GM23338 (cell line): ENCODE measurements at regions not wholly inside any gene's neighbourhood (a gene's known extent, or its start where the extent isn't known, plus 50 kb on each side); places are given as distances from the start of the nearest gene placed in this dataset.

Experiments used
- ATAC-seq: fragments of 200-7000 bp; cut with Tn5 transposase; 3 replicates; pipeline ENCODE4 v1.9.1; 2020
- DNase-seq: peaks from one replicate; pipeline ENCODE4 v3.0.0-alpha.2; 2015; ENCODE audit warnings: low spot score
- H2AFZ ChIP-seq: fragments of 200-600 bp; sonication (generic); 2 replicates; pipeline ENCODE4 v1.8.0; 2016; ENCODE audit warnings: antibody characterized with exemption, mild to moderate bottlenecking, moderate library complexity
- H3F3A ChIP-seq: fragments of 200-600 bp; sonication (generic); replicated peaks from 2 replicates; pipeline ENCODE4 v1.8.0; 2017; ENCODE audit warnings: antibody characterized with exemption, mixed run types, low read depth
- H3K27ac ChIP-seq: fragments of 200-600 bp; sonication (generic); 2 replicates; pipeline ENCODE4 v1.6.1; 2016; ENCODE audit warnings: low read depth
- H3K27me3 ChIP-seq: fragments of 200-600 bp; sonication (generic); 2 replicates; pipeline ENCODE4 v1.8.0; 2016; ENCODE audit warnings: mild to moderate bottlenecking, mixed run types, moderate library complexity; ENCODE audit not compliant: insufficient read depth
- H3K36me3 ChIP-seq: fragments of 200-600 bp; sonication (generic); 2 replicates; pipeline ENCODE4 v1.8.0; 2016; ENCODE audit warnings: mild to moderate bottlenecking; ENCODE audit not compliant: insufficient read depth
- H3K4me1 ChIP-seq: fragments of 200-600 bp; sonication (generic); 2 replicates; pipeline ENCODE4 v1.8.0; 2016; ENCODE audit warnings: mild to moderate bottlenecking, moderate library complexity; ENCODE audit not compliant: insufficient read depth
- H3K4me2 ChIP-seq: fragments of 200-600 bp; sonication (generic); 2 replicates; pipeline ENCODE4 v1.7.1; 2017; ENCODE audit warnings: mixed run types
- H3K4me3 ChIP-seq: fragments of 200-600 bp; sonication (generic); 2 replicates; pipeline ENCODE4 v1.6.1; 2016; ENCODE audit warnings: mixed run types
- H3K79me2 ChIP-seq: fragments of 200-600 bp; sonication (generic); replicated peaks from 2 replicates; pipeline ENCODE4 v1.8.0; 2017; ENCODE audit warnings: mild to moderate bottlenecking; ENCODE audit not compliant: insufficient read depth
- H3K9me2 ChIP-seq: fragments of 200-600 bp; sonication (generic); 2 replicates; pipeline ENCODE4 v1.8.0; 2017; ENCODE audit not compliant: insufficient read depth
- H4K20me1 ChIP-seq: fragments of 200-600 bp; sonication (generic); replicated peaks from 2 replicates; pipeline ENCODE4 v1.8.0; 2017; ENCODE audit warnings: mild to moderate bottlenecking; ENCODE audit not compliant: insufficient read depth
- H3K27ac Mint-ChIP-seq: 2 replicates; pipeline ENCODE4 v1.8.0; 2020; ENCODE audit warnings: inconsistent platforms, mild to moderate bottlenecking, moderate library complexity, mixed read lengths
- H3K27me3 Mint-ChIP-seq: 3 replicates; pipeline ENCODE4 v1.8.0; 2022; ENCODE audit warnings: low read depth, mild to moderate bottlenecking, moderate library complexity, mixed read lengths, inconsistent platforms; ENCODE audit not compliant: insufficient read depth, poor library complexity
- H3K36me3 Mint-ChIP-seq: 3 replicates; pipeline ENCODE4 v1.8.0; 2021; ENCODE audit warnings: low read depth, mild to moderate bottlenecking, inconsistent platforms, moderate library complexity, mixed read lengths
- H3K4me1 Mint-ChIP-seq: 3 replicates; pipeline ENCODE4 v1.8.0; 2020; ENCODE audit warnings: mild to moderate bottlenecking, inconsistent platforms, mixed read lengths
- H3K4me3 Mint-ChIP-seq: 3 replicates; pipeline ENCODE4 v1.8.0; 2021; ENCODE audit warnings: moderate library complexity, mild to moderate bottlenecking, inconsistent platforms, mixed read lengths
- H3K9me3 Mint-ChIP-seq: 3 replicates; pipeline ENCODE4 v1.8.0; 2020; ENCODE audit warnings: moderate library complexity, mild to moderate bottlenecking, inconsistent platforms, mixed read lengths
- CREB1 ChIP-seq: fragments of 250-450 bp; sonication (Bioruptor Pico); IDR thresholded peaks from 2 replicates; pipeline ENCODE4 v1.5.0; 2020; ENCODE audit warnings: low read depth, mild to moderate bottlenecking, moderate library complexity
- EZH2 ChIP-seq: fragments of 200-600 bp; sonication (generic); IDR thresholded peaks from one replicate; pipeline ENCODE4 v1.8.0; 2017; ENCODE audit warnings: antibody characterized with exemption, mild to moderate bottlenecking, low read depth; ENCODE audit not compliant: unreplicated experiment
- EZH2phosphoT487 ChIP-seq: fragments of 200-600 bp; sonication (generic); IDR thresholded peaks from one replicate; pipeline ENCODE4 v1.8.1; 2018; ENCODE audit warnings: antibody characterized with exemption; ENCODE audit not compliant: unreplicated experiment
- JUNB ChIP-seq: IDR thresholded peaks from one replicate; pipeline ENCODE4 v1.6.1; 2016; ENCODE audit warnings: antibody characterized with exemption; ENCODE audit not compliant: unreplicated experiment
- NANOG ChIP-seq: IDR thresholded peaks from 2 replicates; pipeline ENCODE4 v1.6.1; 2016; ENCODE audit warnings: antibody characterized with exemption, borderline replicate concordance
- POLR2AphosphoS5 ChIP-seq: IDR thresholded peaks from 2 replicates; pipeline ENCODE4 v1.6.1; 2016; ENCODE audit warnings: antibody characterized with exemption, low read depth
- STAT1 ChIP-seq: IDR thresholded peaks from one replicate; pipeline ENCODE4 v1.6.1; 2016; ENCODE audit warnings: antibody characterized with exemption; ENCODE audit not compliant: unreplicated experiment
- ZNF114 ChIP-seq: fragments of 250-450 bp; sonication (Bioruptor Pico); IDR thresholded peaks from 2 replicates; pipeline ENCODE4 v1.5.0; 2020; ENCODE audit warnings: mild to moderate bottlenecking, moderate library complexity
- ZNF331 ChIP-seq: fragments of 250-450 bp; sonication (Bioruptor Pico); IDR thresholded peaks from 2 replicates; pipeline ENCODE4 v1.5.0; 2020; ENCODE audit warnings: low read depth, mild to moderate bottlenecking, moderate library complexity
- TF ChIP-seq, protein P1 (sequence below): IDR thresholded peaks from 2 replicates; pipeline ENCODE4 v1.6.1; 2016; ENCODE audit warnings: antibody characterized with exemption
- TF ChIP-seq, protein P2 (sequence below): fragments of 250-450 bp; sonication (Bioruptor Pico); IDR thresholded peaks from 2 replicates; pipeline ENCODE4 v1.5.0; 2020; ENCODE audit warnings: mild to moderate bottlenecking, moderate library complexity
- TF ChIP-seq, protein P3 (sequence below): IDR thresholded peaks from one replicate; pipeline ENCODE4 v1.6.1; 2018; ENCODE audit warnings: antibody characterized with exemption; ENCODE audit not compliant: unreplicated experiment
- TF ChIP-seq, protein P4 (sequence below), 2 experiments: fragments of 200-600 bp in 1 of 2; sonication (generic) in 1 of 2; conservative IDR thresholded peaks; 2 replicates each; pipeline versions ENCODE4 v1.5.1 to v1.6.1; 2016 to 2017; ENCODE audit warnings: antibody characterized with exemption in 2 of 2, low read depth in 2 of 2, mild to moderate bottlenecking in 2 of 2, moderate library complexity in 1 of 2

DNA sequence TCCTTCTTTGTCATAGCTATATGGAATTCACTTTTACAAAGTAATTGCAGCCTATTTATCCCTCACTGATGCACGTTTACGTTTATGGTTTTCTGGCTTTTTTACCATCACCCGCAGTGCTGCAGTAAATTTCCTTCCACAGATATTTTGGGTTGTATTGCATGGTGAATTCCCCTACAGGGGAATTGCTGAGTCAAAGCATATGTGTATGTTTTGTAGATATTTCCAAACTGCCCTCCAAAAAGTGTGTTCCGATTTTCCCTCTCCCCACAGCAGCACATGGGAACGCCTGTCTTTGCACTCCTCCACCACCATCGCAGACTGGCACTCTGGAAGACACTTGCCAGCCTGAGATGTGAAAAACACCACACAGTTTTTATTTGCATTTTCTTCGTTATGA lies 80.6 kb upstream of the UXS1 start:
- ATAC-seq (no peak), DNase-seq (no peak)
- Mint-ChIP-seq H3K9me3 (peaks cover 21% of the 10 kb centered on the region), H3K4me3 (no peak overlapping the region), H3K27me3 (peaks cover 12% of the 10 kb centered on the region), H3K27ac (no peak overlapping the region), H3K36me3 (peaks cover 15% of the 10 kb centered on the region; the same call in 2 of the 3 replicates), H3K4me1 (peaks cover 10% of the 10 kb centered on the region)
- TF ChIP-seq EZH2phosphoT487 (no peak), EZH2 (no peak), ZNF114 (CRISPR knock-in tag) (no peak), ZNF331 (CRISPR knock-in tag) (no peak), JUNB (no peak), NANOG (no peak), STAT1 (no peak), POLR2AphosphoS5 (no peak), CREB1 (CRISPR knock-in tag) (no peak)
- TF ChIP-seq, protein P1, sequence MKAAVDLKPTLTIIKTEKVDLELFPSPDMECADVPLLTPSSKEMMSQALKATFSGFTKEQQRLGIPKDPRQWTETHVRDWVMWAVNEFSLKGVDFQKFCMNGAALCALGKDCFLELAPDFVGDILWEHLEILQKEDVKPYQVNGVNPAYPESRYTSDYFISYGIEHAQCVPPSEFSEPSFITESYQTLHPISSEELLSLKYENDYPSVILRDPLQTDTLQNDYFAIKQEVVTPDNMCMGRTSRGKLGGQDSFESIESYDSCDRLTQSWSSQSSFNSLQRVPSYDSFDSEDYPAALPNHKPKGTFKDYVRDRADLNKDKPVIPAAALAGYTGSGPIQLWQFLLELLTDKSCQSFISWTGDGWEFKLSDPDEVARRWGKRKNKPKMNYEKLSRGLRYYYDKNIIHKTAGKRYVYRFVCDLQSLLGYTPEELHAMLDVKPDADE: no peak
- TF ChIP-seq, protein P2, sequence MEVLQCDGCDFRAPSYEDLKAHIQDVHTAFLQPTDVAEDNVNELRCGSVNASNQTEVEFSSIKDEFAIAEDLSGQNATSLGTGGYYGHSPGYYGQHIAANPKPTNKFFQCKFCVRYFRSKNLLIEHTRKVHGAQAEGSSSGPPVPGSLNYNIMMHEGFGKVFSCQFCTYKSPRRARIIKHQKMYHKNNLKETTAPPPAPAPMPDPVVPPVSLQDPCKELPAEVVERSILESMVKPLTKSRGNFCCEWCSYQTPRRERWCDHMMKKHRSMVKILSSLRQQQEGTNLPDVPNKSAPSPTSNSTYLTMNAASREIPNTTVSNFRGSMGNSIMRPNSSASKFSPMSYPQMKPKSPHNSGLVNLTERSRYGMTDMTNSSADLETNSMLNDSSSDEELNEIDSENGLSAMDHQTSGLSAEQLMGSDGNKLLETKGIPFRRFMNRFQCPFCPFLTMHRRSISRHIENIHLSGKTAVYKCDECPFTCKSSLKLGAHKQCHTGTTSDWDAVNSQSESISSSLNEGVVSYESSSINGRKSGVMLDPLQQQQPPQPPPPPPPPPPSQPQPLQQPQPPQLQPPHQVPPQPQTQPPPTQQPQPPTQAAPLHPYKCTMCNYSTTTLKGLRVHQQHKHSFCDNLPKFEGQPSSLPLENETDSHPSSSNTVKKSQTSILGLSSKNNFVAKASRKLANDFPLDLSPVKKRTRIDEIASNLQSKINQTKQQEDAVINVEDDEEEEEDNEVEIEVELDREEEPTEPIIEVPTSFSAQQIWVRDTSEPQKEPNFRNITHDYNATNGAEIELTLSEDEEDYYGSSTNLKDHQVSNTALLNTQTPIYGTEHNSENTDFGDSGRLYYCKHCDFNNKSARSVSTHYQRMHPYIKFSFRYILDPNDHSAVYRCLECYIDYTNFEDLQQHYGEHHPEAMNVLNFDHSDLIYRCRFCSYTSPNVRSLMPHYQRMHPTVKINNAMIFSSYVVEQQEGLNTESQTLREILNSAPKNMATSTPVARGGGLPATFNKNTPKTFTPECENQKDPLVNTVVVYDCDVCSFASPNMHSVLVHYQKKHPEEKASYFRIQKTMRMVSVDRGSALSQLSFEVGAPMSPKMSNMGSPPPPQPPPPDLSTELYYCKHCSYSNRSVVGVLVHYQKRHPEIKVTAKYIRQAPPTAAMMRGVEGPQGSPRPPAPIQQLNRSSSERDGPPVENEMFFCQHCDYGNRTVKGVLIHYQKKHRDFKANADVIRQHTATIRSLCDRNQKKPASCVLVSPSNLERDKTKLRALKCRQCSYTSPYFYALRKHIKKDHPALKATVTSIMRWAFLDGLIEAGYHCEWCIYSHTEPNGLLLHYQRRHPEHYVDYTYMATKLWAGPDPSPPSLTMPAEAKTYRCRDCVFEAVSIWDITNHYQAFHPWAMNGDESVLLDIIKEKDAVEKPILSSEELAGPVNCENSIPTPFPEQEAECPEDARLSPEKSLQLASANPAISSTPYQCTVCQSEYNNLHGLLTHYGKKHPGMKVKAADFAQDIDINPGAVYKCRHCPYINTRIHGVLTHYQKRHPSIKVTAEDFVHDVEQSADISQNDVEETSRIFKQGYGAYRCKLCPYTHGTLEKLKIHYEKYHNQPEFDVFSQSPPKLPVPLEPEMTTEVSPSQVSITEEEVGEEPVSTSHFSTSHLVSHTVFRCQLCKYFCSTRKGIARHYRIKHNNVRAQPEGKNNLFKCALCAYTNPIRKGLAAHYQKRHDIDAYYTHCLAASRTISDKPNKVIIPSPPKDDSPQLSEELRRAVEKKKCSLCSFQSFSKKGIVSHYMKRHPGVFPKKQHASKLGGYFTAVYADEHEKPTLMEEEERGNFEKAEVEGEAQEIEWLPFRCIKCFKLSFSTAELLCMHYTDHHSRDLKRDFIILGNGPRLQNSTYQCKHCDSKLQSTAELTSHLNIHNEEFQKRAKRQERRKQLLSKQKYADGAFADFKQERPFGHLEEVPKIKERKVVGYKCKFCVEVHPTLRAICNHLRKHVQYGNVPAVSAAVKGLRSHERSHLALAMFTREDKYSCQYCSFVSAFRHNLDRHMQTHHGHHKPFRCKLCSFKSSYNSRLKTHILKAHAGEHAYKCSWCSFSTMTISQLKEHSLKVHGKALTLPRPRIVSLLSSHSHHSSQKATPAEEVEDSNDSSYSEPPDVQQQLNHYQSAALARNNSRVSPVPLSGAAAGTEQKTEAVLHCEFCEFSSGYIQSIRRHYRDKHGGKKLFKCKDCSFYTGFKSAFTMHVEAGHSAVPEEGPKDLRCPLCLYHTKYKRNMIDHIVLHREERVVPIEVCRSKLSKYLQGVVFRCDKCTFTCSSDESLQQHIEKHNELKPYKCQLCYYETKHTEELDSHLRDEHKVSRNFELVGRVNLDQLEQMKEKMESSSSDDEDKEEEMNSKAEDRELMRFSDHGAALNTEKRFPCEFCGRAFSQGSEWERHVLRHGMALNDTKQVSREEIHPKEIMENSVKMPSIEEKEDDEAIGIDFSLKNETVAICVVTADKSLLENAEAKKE (CRISPR knock-in tag): no peak
- TF ChIP-seq, protein P3, sequence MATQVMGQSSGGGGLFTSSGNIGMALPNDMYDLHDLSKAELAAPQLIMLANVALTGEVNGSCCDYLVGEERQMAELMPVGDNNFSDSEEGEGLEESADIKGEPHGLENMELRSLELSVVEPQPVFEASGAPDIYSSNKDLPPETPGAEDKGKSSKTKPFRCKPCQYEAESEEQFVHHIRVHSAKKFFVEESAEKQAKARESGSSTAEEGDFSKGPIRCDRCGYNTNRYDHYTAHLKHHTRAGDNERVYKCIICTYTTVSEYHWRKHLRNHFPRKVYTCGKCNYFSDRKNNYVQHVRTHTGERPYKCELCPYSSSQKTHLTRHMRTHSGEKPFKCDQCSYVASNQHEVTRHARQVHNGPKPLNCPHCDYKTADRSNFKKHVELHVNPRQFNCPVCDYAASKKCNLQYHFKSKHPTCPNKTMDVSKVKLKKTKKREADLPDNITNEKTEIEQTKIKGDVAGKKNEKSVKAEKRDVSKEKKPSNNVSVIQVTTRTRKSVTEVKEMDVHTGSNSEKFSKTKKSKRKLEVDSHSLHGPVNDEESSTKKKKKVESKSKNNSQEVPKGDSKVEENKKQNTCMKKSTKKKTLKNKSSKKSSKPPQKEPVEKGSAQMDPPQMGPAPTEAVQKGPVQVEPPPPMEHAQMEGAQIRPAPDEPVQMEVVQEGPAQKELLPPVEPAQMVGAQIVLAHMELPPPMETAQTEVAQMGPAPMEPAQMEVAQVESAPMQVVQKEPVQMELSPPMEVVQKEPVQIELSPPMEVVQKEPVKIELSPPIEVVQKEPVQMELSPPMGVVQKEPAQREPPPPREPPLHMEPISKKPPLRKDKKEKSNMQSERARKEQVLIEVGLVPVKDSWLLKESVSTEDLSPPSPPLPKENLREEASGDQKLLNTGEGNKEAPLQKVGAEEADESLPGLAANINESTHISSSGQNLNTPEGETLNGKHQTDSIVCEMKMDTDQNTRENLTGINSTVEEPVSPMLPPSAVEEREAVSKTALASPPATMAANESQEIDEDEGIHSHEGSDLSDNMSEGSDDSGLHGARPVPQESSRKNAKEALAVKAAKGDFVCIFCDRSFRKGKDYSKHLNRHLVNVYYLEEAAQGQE: no peak
- TF ChIP-seq, protein P4, sequence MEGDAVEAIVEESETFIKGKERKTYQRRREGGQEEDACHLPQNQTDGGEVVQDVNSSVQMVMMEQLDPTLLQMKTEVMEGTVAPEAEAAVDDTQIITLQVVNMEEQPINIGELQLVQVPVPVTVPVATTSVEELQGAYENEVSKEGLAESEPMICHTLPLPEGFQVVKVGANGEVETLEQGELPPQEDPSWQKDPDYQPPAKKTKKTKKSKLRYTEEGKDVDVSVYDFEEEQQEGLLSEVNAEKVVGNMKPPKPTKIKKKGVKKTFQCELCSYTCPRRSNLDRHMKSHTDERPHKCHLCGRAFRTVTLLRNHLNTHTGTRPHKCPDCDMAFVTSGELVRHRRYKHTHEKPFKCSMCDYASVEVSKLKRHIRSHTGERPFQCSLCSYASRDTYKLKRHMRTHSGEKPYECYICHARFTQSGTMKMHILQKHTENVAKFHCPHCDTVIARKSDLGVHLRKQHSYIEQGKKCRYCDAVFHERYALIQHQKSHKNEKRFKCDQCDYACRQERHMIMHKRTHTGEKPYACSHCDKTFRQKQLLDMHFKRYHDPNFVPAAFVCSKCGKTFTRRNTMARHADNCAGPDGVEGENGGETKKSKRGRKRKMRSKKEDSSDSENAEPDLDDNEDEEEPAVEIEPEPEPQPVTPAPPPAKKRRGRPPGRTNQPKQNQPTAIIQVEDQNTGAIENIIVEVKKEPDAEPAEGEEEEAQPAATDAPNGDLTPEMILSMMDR (conservative IDR thresholded peaks at IDR 0.05; ENCODE audit: low read depth in 2 of 2): no peak
- no peak overlapping the region for H3K4me2 ChIP-seq
- no peaks in the 10 kb centered on the region for H3K79me2 ChIP-seq
- H3K36me3 ChIP-seq: no peaks in the 10 kb centered on the region
- no peaks in the 10 kb centered on the region for H4K20me1 ChIP-seq
- H3K4me3 ChIP-seq: no peak overlapping the region
- H3K27me3 ChIP-seq: no peaks in the 10 kb centered on the region
- H3K4me1 ChIP-seq: no peaks in the 10 kb centered on the region
- H3K9me2 ChIP-seq: no peaks in the 10 kb centered on the region; the same call in 1 of the 2 replicates
- H2AFZ ChIP-seq: 0 out of 2 replicates have a peak overlapping the region, but pooled peaks have one; percentile 28
- H3K27ac ChIP-seq: no peak overlapping the region
- no peaks in the 10 kb centered on the region for H3F3A ChIP-seq
